ENCODE measurements at regions not wholly inside any gene's neighbourhood (a gene's known extent, or its start where the extent isn't known, plus 50 kb on each side); places are given as distances from the start of the nearest gene placed in this dataset.
"Not testable (repeated sequence)": the region's sequence is repeated elsewhere in the genome, so short reads cannot be mapped to it uniquely, and the experiment has no call there.

GRCh38 chr16:29198731-29199521 lies 207.6 kb downstream of the NPIPB11 start:
- TF ChIP-seq Cebpa-rat (IDR thresholded peaks at IDR 0.05), result no peak
- Histone ChIP-seq H3K36me3 (no peaks in the 10 kb centered on the region), H4K20me1 (no peaks in the 10 kb centered on the region), H3K9ac (no peak overlapping the region), H3K27ac (no peak overlapping the region), H3K9me3 (replicated peaks in 1 of 11) (no peaks in the 10 kb centered on the region), H3K4me1 (no peaks in the 10 kb centered on the region; a peak in 1 of 20 replicates), H3K4me2 (no peak overlapping the region), H3K27me3 (no peaks in the 10 kb centered on the region), H3K4me3 (no peak overlapping the region)

GRCh38 chr16:29198231-29198630 lies 208.3 kb downstream of the NPIPB11 start:
- H3K9ac ChIP-seq, result no peak overlapping the region
- H3K4me1 ChIP-seq, result peaks cover 0 to 4% (median 0%) of the 10 kb centered on the region in 10 experiments; a peak in 4 of 20 replicates
- no peak overlapping the region for H3K4me2 ChIP-seq
- no peaks in the 10 kb centered on the region for H4K20me1 ChIP-seq
- no peak for TF ChIP-seq Cebpa-rat (IDR thresholded peaks at IDR 0.05)
- no peak overlapping the region for H3K27ac ChIP-seq
- H3K9me3 ChIP-seq (replicated peaks in 1 of 11), result no peaks in the 10 kb centered on the region
- H3K36me3 ChIP-seq, result no peaks in the 10 kb centered on the region
- H3K4me3 ChIP-seq, result no peak overlapping the region
- no peaks in the 10 kb centered on the region for H3K27me3 ChIP-seq

- not testable (repeated sequence) for H3K4me3 ChIP-seq; H3K36me3 ChIP-seq; H3K4me1 ChIP-seq; H3K9ac ChIP-seq; H4K20me1 ChIP-seq; H3K9me3 ChIP-seq (replicated peaks in 1 of 11); H3K27me3 ChIP-seq; H3K4me2 ChIP-seq; H3K27ac ChIP-seq
These were observed 208.9 kb downstream of the NPIPB11 start for GRCh38 chr16:29197494-29198100.

- not testable (repeated sequence) for H3K4me2 ChIP-seq; H3K9me3 ChIP-seq (replicated peaks in 1 of 11); H3K4me1 ChIP-seq; H3K27ac ChIP-seq; H4K20me1 ChIP-seq; H3K36me3 ChIP-seq; H3K27me3 ChIP-seq; H3K4me3 ChIP-seq; H3K9ac ChIP-seq
These were observed 209.8 kb downstream of the NPIPB11 start for GRCh38 chr16:29196746-29197145.

- H3K36me3 ChIP-seq; H3K4me1 ChIP-seq; H3K9ac ChIP-seq; H3K27me3 ChIP-seq; H3K9me3 ChIP-seq (replicated peaks in 1 of 11); H3K4me3 ChIP-seq; H3K4me2 ChIP-seq; H3K27ac ChIP-seq; H4K20me1 ChIP-seq: not testable (repeated sequence)
These were observed 210.4 kb downstream of the LAT start for GRCh38 chr16:29195116-29195872.

- H3K4me3 ChIP-seq; H3K4me1 ChIP-seq; H3K4me2 ChIP-seq; H3K36me3 ChIP-seq; H3K9me3 ChIP-seq (replicated peaks in 1 of 11); H3K27ac ChIP-seq; H3K27me3 ChIP-seq; H4K20me1 ChIP-seq; H3K9ac ChIP-seq: not testable (repeated sequence)
These were observed 209.5 kb downstream of the LAT start for GRCh38 chr16:29194185-29194844.

- not testable (repeated sequence) for H4K20me1 ChIP-seq; H3K4me1 ChIP-seq; H3K27me3 ChIP-seq; H3K4me3 ChIP-seq; H3K36me3 ChIP-seq; H3K9ac ChIP-seq; H3K27ac ChIP-seq; H3K9me3 ChIP-seq (replicated peaks in 1 of 11)
- peak overlapping the region in 3 of 11 experiments; percentile 12 to 26 (median 21); a peak in 1 of 22 replicates for H3K4me2 ChIP-seq
These were observed 208.8 kb downstream of the LAT start for GRCh38 chr16:29193634-29194033.

GRCh38 chr16:29193248-29193574 lies 208.4 kb downstream of the LAT start:
- H3K4me3 ChIP-seq; H3K27ac ChIP-seq; H3K9me3 ChIP-seq (replicated peaks in 1 of 11); H3K27me3 ChIP-seq; H3K4me1 ChIP-seq; H3K36me3 ChIP-seq; H4K20me1 ChIP-seq; H3K9ac ChIP-seq: not testable (repeated sequence)
- H3K4me2 ChIP-seq, result peak overlapping the region in 3 of 11 experiments; percentile 12 to 26 (median 21); a peak in 1 of 22 replicates

- Histone ChIP-seq H3K27me3 (no peaks in the 10 kb centered on the region), H4K20me1 (no peaks in the 10 kb centered on the region), H3K4me3 (no peak overlapping the region), H3K9me3 (replicated peaks in 1 of 11) (no peaks in the 10 kb centered on the region), H3K4me2 (no peak overlapping the region), H3K9ac (no peak overlapping the region), H3K4me1 (peaks cover 0 to 9% (median 0%) of the 10 kb centered on the region in 10 experiments; a peak in 4 of 20 replicates), H3K36me3 (no peaks in the 10 kb centered on the region), H3K27ac (no peak overlapping the region)
- TF ChIP-seq Cebpa-rat (IDR thresholded peaks at IDR 0.05), result no peak
These were observed 207.7 kb downstream of the LAT start for GRCh38 chr16:29192329-29193247.

- not testable (repeated sequence) for H3K27me3 ChIP-seq; H3K9me3 ChIP-seq (replicated peaks in 1 of 11); H4K20me1 ChIP-seq; H3K4me1 ChIP-seq; H3K4me3 ChIP-seq; H3K27ac ChIP-seq; H3K36me3 ChIP-seq; H3K4me2 ChIP-seq; H3K9ac ChIP-seq
These were observed 206.9 kb downstream of the LAT start for GRCh38 chr16:29191636-29192180.

GRCh38 chr16:29190553-29191431 lies 205.9 kb downstream of the LAT start:
- not testable (repeated sequence) for H3K4me2 ChIP-seq; H3K27ac ChIP-seq; H4K20me1 ChIP-seq; H3K4me1 ChIP-seq; H3K36me3 ChIP-seq; H3K9ac ChIP-seq; H3K9me3 ChIP-seq (replicated peaks in 1 of 11); H3K27me3 ChIP-seq; H3K4me3 ChIP-seq

- not testable (repeated sequence) for H3K27ac ChIP-seq, H3K4me3 ChIP-seq
These were observed 204.0 kb downstream of the LAT start for GRCh38 chr16:29188806-29189205.

More at GRCh38 chr16:29188806-29189205, 204.0 kb downstream of the LAT start:
- not testable (repeated sequence) for H3K9ac ChIP-seq; H3K4me2 ChIP-seq; H3K4me1 ChIP-seq; H4K20me1 ChIP-seq; H3K36me3 ChIP-seq; H3K27me3 ChIP-seq; H3K9me3 ChIP-seq (replicated peaks in 1 of 11)

Data from BLaER1 treated with 17β-estradiol and CSF1 and Interleukin-3, amounts not matched to agents 10 nM and 100 nM (cell line).